HG02981 (cell line): ENCODE measurements at regions not wholly inside any gene's neighbourhood (a gene's known extent, or its start where the extent isn't known, plus 50 kb on each side); places are given as distances from the start of the nearest gene placed in this dataset.

ENCODE experiments used
- ATAC-seq: cut with Tn5 transposase; IDR thresholded peaks from one replicate; pipeline ENCODE4 v1.9.1; 2021; ENCODE audit warnings: mild to moderate bottlenecking, moderate library complexity; ENCODE audit not compliant: unreplicated experiment

- ATAC-seq: no peak
Observed at GRCh38 chr2:8458503-8459459, 223.1 kb upstream of the ID2 start.

- ATAC-seq: no peak
Observed at GRCh38 chr2:8459474-8459873, 222.4 kb upstream of the ID2 start.

- no peak for ATAC-seq
Observed at GRCh38 chr2:8461341-8461740, 220.5 kb upstream of the ID2 start.

- no peak for ATAC-seq
Observed at GRCh38 chr2:8462280-8462679, 219.6 kb upstream of the ID2 start.

GRCh38 chr2:8462899-8463648 is 218.8 kb upstream of the ID2 start:
- ATAC-seq: no peak

- no peak for ATAC-seq
Observed at GRCh38 chr2:8465560-8465959, 216.3 kb upstream of the ID2 start.

- peak; percentile 72 for ATAC-seq
Observed at GRCh38 chr2:8469709-8470493, 212.0 kb upstream of the ID2 start.

GRCh38 chr2:8472545-8473323 is 209.1 kb upstream of the ID2 start:
- ATAC-seq: peak; percentile 43

- peak; percentile 32 for ATAC-seq
Observed at GRCh38 chr2:8475349-8476031, 206.4 kb upstream of the ID2 start.

GRCh38 chr2:8477552-8478470 is 204.0 kb upstream of the ID2 start:
- peak; percentile 39 for ATAC-seq

GRCh38 chr2:8478471-8478793 is 203.4 kb upstream of the ID2 start:
- no peak for ATAC-seq

GRCh38 chr2:8479298-8479697 is 202.6 kb upstream of the ID2 start:
- no peak for ATAC-seq

- no peak for ATAC-seq
Observed at GRCh38 chr2:8480915-8481314, 200.9 kb upstream of the ID2 start.

- ATAC-seq: peak; percentile 38
Observed at GRCh38 chr2:8481463-8482009, 200.3 kb upstream of the ID2 start.

- no peak for ATAC-seq
Observed at GRCh38 chr2:8482432-8482831, 199.4 kb upstream of the ID2 start.

- no peak for ATAC-seq
Observed at GRCh38 chr2:8484502-8485283, 197.2 kb upstream of the ID2 start.

GRCh38 chr2:8485736-8486135 is 196.1 kb upstream of the ID2 start:
- ATAC-seq: no peak

- ATAC-seq: no peak
Observed at GRCh38 chr2:8486141-8486540, 195.7 kb upstream of the ID2 start.
